T-helper 17 cell (primary cell): ENCODE measurements at regions not wholly inside any gene's neighbourhood (a gene's known extent, or its start where the extent isn't known, plus 50 kb on each side); places are given as distances from the start of the nearest gene placed in this dataset.

Experiments used
- ATAC-seq: fragments of 150-1000 bp; cut with Tn5 transposase; 2 replicates; pipeline ENCODE4 v1.10.0; 2021; ENCODE audit warnings: mild to moderate bottlenecking, moderate library complexity
- DNase-seq, 3 donors: peaks; one replicate each; pipeline versions ENCODE4 v3.0.0 to v3.0.0-alpha.2; 2020 to 2021
- H3K9me3 ChIP-seq: one replicate; pipeline ENCODE4 v1.7.0; 2013; ENCODE audit warnings: low read length, mild to moderate bottlenecking; ENCODE audit not compliant: control insufficient read depth, poor library complexity, severe bottlenecking
- H3K27ac Mint-ChIP-seq: one replicate; pipeline ENCODE4 v1.8.0; 2022; ENCODE audit warnings: mild to moderate bottlenecking, moderate library complexity, mixed read lengths
- H3K27me3 Mint-ChIP-seq: one replicate; pipeline ENCODE4 v1.8.0; 2022; ENCODE audit warnings: mixed read lengths
- H3K36me3 Mint-ChIP-seq: one replicate; pipeline ENCODE4 v1.8.0; 2022; ENCODE audit warnings: low read depth, mixed read lengths
- H3K4me1 Mint-ChIP-seq: one replicate; pipeline ENCODE4 v1.8.0; 2022; ENCODE audit warnings: mild to moderate bottlenecking, mixed read lengths
- H3K4me3 Mint-ChIP-seq: one replicate; pipeline ENCODE4 v1.8.0; 2022; ENCODE audit warnings: mild to moderate bottlenecking, moderate library complexity, mixed read lengths

DNA sequence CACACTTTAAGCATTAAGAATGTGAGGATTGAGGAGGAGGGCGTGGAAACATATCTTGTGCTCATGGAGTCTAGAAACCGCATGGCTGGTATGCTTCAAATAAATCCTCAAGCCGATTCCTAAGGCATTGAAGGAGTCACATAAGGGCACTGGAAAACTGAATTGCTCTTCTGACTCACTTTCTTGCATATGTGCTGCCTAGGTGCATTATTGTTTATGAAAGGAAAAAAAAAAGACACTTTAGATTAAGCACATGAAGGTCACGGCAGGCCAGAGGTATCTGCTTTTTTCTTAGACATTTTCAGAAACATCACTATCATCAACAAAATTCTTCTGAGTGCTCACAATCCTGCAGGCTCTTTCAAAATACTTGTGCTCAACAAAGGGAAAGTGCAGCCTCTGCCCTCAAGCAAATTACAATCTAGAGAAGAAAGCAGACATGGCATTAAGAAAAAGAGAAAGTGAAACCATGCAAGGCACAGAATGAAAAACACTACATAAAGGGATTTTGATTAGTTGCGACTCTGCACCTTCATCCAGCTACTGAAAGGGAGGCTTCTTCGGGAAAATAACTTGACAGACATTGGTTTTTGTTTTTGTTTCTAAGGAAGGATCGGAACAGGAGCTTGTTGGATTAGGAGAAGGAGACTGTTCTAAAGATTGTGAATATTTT is 2117.6 kb downstream of the MAT2B start:
- Mint-ChIP-seq H3K4me3 (peak overlapping the region; percentile 28), H3K4me1 (peaks cover 4% of the 10 kb centered on the region), H3K36me3 (no peaks in the 10 kb centered on the region), H3K27ac (no peak overlapping the region), H3K27me3 (no peaks in the 10 kb centered on the region)
- DNase-seq (no peak), ATAC-seq (no peak)
- no peaks in the 10 kb centered on the region for H3K9me3 ChIP-seq

DNA sequence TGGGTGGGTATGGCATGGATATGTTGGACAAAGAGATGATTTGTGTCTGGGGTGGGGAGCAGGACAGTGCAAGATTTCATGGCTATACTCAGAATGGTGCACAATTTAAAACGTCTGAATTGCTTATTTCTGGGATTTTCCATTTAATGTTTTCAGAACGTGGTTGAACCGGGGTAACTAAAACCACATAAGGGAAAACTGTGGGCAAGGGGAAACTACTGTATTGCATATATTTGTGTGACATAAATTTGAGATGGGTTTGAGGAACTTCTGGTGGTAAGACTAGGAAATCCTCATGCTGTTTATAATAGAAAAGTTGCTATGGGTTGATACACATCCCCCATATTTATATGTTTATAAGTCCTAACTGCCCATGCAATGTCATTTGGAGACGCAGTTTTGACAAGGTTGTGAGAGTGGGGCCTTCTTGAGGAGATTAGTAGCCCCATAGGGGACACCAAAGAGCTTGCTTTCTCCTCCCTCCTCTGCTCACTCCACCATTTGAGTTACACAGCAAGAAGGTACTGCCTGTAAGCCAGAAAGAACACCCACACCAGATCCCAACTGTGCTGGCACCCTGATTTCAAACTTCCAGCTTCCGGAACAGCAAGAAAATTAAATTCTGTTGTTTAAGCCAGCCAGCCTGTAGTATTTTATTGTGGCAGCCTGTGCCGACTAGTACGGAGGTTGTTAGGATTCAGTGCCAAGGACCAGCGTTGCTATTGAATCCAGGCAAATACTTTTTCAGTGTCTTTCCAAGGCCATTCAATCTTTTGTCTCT is 2118.9 kb downstream of the MAT2B start:
- no peak overlapping the region for H3K4me3 Mint-ChIP-seq
- H3K27me3 Mint-ChIP-seq: no peaks in the 10 kb centered on the region

DNA sequence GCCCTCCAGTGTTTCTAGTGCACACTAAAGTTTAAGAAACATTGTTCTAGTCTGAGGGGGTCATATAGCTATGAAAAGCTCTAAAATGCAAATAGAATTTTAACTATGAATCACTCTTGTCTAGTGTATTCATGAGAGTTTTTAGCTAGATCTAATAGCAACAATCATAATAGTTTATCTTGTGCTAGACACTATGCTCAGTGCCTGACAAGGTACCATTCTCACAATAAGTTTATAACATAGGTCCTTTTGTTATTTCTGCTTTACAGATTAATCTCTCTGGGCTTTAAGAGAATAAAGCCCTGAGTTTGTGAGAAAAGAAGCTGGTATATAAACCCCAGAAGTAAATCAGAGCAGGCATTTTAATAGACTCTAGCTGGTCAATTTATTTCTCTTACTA is 2120.7 kb downstream of the MAT2B start:
- peaks cover 4% of the 10 kb centered on the region for H3K4me1 Mint-ChIP-seq
- H3K4me3 Mint-ChIP-seq: no peak overlapping the region
- H3K27ac Mint-ChIP-seq: no peak overlapping the region
- no peaks in the 10 kb centered on the region for H3K36me3 Mint-ChIP-seq
- H3K27me3 Mint-ChIP-seq: no peaks in the 10 kb centered on the region
- DNase-seq (no peak), ATAC-seq (no peak)
- H3K9me3 ChIP-seq: peaks cover 4% of the 10 kb centered on the region

More for the DNA sequence above, 2118.9 kb downstream of the MAT2B start:
- Mint-ChIP-seq H3K27ac (no peak overlapping the region), H3K36me3 (no peaks in the 10 kb centered on the region), H3K4me1 (peaks cover 4% of the 10 kb centered on the region)
- no peak for DNase-seq
- no peak for ATAC-seq
- peaks cover 4% of the 10 kb centered on the region for H3K9me3 ChIP-seq

DNA sequence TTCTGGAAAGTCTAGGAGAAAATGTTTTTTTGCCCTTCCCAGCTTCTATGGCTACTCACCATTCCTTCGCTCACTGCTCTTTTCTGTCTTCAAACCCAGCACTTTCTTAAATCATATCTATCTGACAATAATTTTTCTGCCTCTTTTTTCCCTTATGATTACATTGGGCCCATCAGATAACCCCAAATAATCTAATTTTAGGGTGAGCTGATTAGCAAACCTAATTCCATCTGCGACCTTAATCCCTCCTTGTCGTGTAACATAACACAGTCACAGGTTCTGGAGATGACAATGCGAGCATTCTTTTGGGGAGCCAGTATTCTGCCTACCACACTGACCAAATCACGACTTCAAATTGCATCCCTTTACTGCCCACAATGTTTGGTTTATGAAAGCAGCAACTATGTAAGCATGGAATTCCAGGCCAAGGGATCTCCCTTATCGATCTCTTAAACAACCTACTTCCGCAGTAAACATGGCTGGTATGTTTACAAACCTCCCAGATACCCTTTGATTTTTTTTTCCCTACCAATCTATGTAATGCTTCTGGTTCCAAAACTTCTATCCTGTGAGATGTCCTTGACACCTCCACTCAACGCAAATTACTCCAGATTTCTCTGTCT is 2122.2 kb downstream of the MAT2B start:
- DNase-seq (no peak), ATAC-seq (no peak)
- H3K4me3 Mint-ChIP-seq: no peak overlapping the region
- peaks cover 4% of the 10 kb centered on the region for H3K9me3 ChIP-seq
- peaks cover 4% of the 10 kb centered on the region for H3K4me1 Mint-ChIP-seq
- no peak overlapping the region for H3K27ac Mint-ChIP-seq
- H3K27me3 Mint-ChIP-seq: no peaks in the 10 kb centered on the region
- H3K36me3 Mint-ChIP-seq: no peaks in the 10 kb centered on the region

DNA sequence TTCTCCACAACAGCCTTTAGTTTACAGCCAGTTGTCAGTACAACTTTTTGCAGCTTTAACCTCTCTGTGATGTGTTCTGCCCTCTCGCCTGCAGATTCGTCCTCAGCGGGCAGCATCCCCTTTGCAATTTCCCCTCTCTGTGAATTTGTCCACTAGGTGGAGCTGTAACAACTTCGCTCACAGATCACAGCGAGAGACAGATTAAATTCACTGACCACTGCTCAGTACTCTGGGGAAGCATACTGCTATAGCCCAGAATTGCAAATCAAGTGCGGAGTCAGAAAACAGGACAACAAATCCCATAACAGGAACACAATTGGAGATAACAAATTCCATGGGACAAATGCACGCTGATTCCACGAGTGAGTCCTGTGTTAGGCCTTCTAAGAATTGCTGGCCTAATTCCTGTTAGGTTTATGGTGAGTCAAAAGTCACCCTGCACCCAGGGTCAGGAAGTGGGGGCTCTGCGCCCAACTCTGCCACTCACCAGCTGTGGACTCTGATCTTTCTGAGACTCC is 2124.9 kb downstream of the MAT2B start:
- DNase-seq (no peak), ATAC-seq (no peak)
- H3K9me3 ChIP-seq: peaks cover 4% of the 10 kb centered on the region
- no peaks in the 10 kb centered on the region for H3K36me3 Mint-ChIP-seq
- H3K27ac Mint-ChIP-seq: no peak overlapping the region
- H3K27me3 Mint-ChIP-seq: no peaks in the 10 kb centered on the region
- H3K4me1 Mint-ChIP-seq: no peaks in the 10 kb centered on the region
- H3K4me3 Mint-ChIP-seq: no peak overlapping the region

DNA sequence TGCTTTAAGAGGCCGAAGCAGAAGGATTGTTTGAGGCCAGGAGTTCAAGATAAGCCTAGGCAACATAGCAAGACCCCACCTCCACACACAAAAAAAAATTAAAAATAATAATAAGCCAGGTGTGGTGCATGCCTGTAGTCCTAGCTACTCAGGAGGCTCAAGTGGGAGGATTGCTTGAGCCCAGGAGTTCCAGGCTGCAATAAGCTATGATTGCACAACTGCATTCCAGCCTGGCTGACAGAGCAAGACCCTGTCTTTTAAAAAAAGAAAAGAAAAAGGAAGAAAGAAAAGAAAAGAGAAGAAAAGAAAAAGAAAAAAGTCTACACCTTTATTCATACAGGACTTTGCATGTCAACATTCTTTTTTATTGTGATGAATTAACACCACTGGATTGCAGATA is 2125.8 kb downstream of the MAT2B start:
- Mint-ChIP-seq H3K27ac (no peak overlapping the region), H3K27me3 (no peaks in the 10 kb centered on the region), H3K4me1 (no peaks in the 10 kb centered on the region), H3K4me3 (no peak overlapping the region), H3K36me3 (no peaks in the 10 kb centered on the region)
- H3K9me3 ChIP-seq: peaks cover 4% of the 10 kb centered on the region
- no peak for ATAC-seq
- DNase-seq: no peak

DNA sequence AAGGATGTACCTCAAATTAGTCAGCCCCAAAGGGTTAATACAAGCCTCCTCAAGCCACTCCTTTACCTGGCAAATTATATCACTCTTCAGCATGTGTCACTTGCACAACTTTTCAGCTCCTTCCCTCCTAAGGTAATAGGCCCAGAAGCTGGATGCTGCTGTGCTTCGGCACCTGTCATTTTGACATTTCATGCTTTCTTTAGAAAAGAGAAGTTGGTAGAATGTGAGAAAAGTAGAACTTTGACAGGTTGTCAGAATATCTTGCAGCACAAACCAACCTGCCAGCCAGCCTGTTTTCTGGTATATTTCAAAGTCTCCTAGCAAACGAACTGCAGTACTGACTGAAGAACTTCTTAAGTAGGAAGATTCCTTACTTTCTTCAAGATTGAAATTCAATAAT is 2136.9 kb downstream of the MAT2B start:
- Mint-ChIP-seq H3K27me3 (no peaks in the 10 kb centered on the region), H3K4me1 (no peaks in the 10 kb centered on the region), H3K36me3 (no peaks in the 10 kb centered on the region), H3K4me3 (no peak overlapping the region), H3K27ac (no peak overlapping the region)
- ATAC-seq: no peak
- no peaks in the 10 kb centered on the region for H3K9me3 ChIP-seq
- no peak for DNase-seq

DNA sequence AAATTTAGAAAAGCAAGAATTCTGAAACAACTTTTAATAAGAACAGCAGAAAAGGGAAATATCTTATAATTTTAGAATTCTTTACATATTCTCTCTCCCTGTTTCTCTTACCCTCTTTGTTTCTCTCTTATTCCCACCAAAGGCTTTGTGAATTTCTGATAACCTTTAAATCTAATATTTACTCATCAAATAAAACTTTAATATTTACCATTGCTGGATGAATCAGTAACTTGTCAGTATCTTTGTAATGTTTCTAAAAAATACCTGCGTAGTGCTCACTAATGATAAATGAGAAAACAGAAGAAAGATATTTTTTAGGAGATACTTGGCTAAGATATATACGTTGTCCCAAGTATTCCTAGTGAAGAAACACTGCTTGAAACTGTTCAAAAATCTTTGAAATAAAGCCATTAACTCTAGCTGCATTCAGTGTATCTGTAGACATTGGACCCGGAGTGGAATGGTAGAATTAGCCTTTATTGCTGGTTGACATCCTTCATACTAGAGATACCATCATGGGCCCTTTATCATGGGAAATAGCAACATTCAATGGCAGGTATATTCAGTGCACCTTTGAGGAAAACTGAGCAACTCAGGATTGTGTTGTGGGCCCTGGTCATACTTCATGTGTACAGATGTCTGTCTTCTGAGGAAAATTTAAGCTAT is 2160.4 kb downstream of the MAT2B start:
- ATAC-seq: no peak
- Mint-ChIP-seq H3K27me3 (no peaks in the 10 kb centered on the region), H3K36me3 (no peaks in the 10 kb centered on the region), H3K27ac (no peak overlapping the region), H3K4me1 (no peaks in the 10 kb centered on the region), H3K4me3 (no peak overlapping the region)
- no peaks in the 10 kb centered on the region for H3K9me3 ChIP-seq
- DNase-seq: no peak

DNA sequence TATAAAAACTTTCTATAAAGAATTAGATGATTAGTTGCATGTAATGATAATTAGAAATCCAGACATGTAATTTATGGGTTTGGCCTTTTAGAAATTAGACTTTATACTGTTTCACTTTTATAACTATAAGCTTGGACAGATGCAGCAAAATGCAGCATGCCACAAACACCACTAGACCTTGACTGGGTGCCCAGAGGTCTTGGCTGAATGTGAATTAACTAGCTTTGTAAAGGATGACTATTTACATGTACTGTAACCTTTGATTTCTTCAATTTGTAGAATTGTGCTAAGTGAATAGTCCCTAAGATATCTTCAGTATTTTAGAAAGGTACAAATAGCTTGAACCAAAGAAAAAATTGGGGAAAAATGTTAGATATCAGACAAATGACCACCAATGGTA is 2168.1 kb downstream of the MAT2B start:
- DNase-seq (no peak), ATAC-seq (no peak)
- no peaks in the 10 kb centered on the region for H3K36me3 Mint-ChIP-seq
- no peak overlapping the region for H3K4me3 Mint-ChIP-seq
- H3K27ac Mint-ChIP-seq: no peak overlapping the region
- H3K4me1 Mint-ChIP-seq: no peaks in the 10 kb centered on the region
- H3K27me3 Mint-ChIP-seq: no peaks in the 10 kb centered on the region
- H3K9me3 ChIP-seq: no peaks in the 10 kb centered on the region

DNA sequence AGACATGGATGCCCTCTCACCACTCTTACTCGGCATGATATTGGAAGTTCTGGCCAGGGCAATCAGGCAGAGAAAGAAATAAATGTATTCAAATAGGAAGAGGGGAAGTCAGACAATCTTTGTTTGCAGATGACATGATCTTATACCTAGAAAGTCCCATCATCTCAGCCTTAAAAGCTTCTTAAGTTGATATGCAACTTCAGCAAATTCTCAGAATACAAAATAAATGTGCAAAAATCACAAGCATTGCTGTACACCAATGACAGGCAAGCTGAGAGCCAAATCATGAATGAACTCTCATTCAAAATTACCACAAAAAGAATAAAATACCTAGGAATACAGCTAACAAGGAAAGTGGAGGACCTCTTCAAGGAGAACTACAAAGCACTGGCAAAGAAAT is 2190.4 kb downstream of the MAT2B start:
- no peaks in the 10 kb centered on the region for H3K27me3 Mint-ChIP-seq
- no peaks in the 10 kb centered on the region for H3K4me1 Mint-ChIP-seq
- DNase-seq (no peak), ATAC-seq (no peak)
- no peaks in the 10 kb centered on the region for H3K36me3 Mint-ChIP-seq
- no peaks in the 10 kb centered on the region for H3K9me3 ChIP-seq
- no peak overlapping the region for H3K27ac Mint-ChIP-seq
- H3K4me3 Mint-ChIP-seq: no peak overlapping the region

DNA sequence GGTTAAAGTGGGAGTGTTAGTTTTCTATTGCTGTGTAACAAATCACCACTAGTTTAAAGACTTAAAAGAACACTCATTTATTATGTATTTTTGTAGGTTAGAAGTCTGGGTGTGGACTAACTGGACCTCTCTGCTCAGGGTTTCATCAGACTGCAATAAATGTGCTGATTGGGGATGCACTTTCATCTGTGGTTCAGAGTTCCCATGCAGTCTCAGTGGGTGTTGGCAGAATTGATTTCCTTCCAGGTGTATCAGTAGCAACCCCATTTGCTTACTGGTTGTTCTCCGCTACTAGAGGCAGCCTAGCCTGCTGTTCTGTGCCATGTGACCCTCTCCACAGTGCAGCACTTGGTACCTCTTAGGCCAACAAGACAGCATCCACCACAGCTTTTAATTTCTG is 2200.5 kb downstream of the MAT2B start:
- no peak overlapping the region for H3K27ac Mint-ChIP-seq

DNA sequence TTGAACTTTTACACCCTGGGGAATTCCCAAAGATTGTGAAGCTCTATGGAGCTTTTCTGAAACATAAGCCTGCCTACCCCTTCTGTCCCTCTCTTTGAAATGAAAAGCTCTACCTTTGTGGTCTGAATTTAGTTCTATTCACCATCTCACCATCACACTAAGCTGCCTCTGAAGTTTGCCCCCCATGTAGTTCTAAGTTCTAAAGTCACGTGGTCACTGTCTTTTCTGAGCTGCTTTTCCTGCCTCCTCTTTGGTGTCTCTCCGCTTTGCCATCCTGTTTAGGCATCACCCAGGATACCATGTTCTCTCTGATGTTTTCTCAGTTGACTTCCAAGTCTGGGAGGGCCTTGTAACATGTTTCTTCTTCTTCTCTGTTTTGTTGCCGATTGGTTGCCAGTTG is 2206.6 kb downstream of the MAT2B start:
- no peaks in the 10 kb centered on the region for H3K36me3 Mint-ChIP-seq
- H3K27me3 Mint-ChIP-seq: no peaks in the 10 kb centered on the region

More for the DNA sequence above, 2200.5 kb downstream of the MAT2B start:
- ATAC-seq (no peak), DNase-seq (no peak)
- no peaks in the 10 kb centered on the region for H3K36me3 Mint-ChIP-seq
- no peak overlapping the region for H3K4me3 Mint-ChIP-seq
- no peaks in the 10 kb centered on the region for H3K4me1 Mint-ChIP-seq
- no peaks in the 10 kb centered on the region for H3K9me3 ChIP-seq
- H3K27me3 Mint-ChIP-seq: no peaks in the 10 kb centered on the region

DNA sequence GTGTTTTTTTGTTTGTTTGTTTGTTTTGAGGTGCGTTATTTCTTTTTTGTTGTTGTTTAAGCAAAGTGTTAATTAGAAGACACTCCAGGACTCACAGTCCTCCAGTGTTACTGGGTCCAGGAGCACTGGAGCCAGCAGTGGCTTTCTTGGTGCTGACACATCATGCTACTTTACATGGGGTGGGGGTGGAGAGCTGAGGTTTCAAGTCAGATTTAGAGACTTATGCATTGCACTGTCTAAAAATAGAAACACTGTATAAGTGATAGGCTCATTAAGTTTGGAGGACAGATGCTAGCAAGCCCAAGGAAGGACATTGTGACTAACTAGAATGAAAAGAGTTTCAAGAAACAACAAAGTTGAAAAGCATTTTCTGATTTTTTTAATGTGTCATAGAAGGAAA is 2209.2 kb downstream of the MAT2B start:
- H3K4me1 Mint-ChIP-seq: no peaks in the 10 kb centered on the region
- no peak overlapping the region for H3K27ac Mint-ChIP-seq
- no peaks in the 10 kb centered on the region for H3K27me3 Mint-ChIP-seq
- no peak overlapping the region for H3K4me3 Mint-ChIP-seq
- DNase-seq (no peak), ATAC-seq (no peak)
- H3K36me3 Mint-ChIP-seq: no peaks in the 10 kb centered on the region
- no peaks in the 10 kb centered on the region for H3K9me3 ChIP-seq

More for the DNA sequence above, 2206.6 kb downstream of the MAT2B start:
- Mint-ChIP-seq H3K27ac (no peak overlapping the region), H3K4me1 (no peaks in the 10 kb centered on the region), H3K4me3 (no peak overlapping the region)
- DNase-seq (no peak), ATAC-seq (no peak)
- H3K9me3 ChIP-seq: no peaks in the 10 kb centered on the region
